K562 (cell line): ENCODE measurements at regions not wholly inside any gene's neighbourhood (a gene's known extent, or its start where the extent isn't known, plus 50 kb on each side); places are given as distances from the start of the nearest gene placed in this dataset.

ENCODE experiments used
- ATAC-seq: fragments of 200-7000 bp; cut with Tn5 transposase; 3 replicates; pipeline ENCODE4 v1.9.1; 2020; ENCODE audit warnings: moderate library complexity
- BruUV-seq: library from RNA; stranded (reverse); fragments of 400-500 nt; replicated peaks from 2 replicates; lab custom pipeline; 2021; lab: Mats Ljungman, UMichigan
- CTCF ChIA-PET: fragments of 300-600 bp; formaldehyde crosslinking; extraction: SDS; loops from one replicate; lab custom pipeline; 2021; ENCODE audit warnings: low intra/inter-chr PET ratio; lab: Yijun Ruan, JAX
- POLR2A ChIA-PET: fragments of 300-600, 350-650 bp; sonication (Branson Sonifier 250); formaldehyde crosslinking; extraction: SDS; loops from one replicate; lab custom pipeline; 2021; ENCODE audit warnings: antibody characterized with exemption, inconsistent platforms; lab: Yijun Ruan, JAX
- DNase-seq, 4 experiments: peaks; one replicate each; pipeline versions ENCODE4 v3.0.0 to v3.0.0-alpha.2; 2011 to 2018; ENCODE audit warnings: low spot score in 3 of 4, mixed read lengths in 3 of 4; ENCODE audit errors: extremely low read depth in 1 of 4
- FAIRE-seq: peaks from 2 replicates; lab custom pipeline; 2011; peaks lifted over from hg19 to GRCh38; lab: Jason Lieb, UNC
- H2AFZ ChIP-seq: 2 replicates; pipeline ENCODE4 v1.6.0; 2011; ENCODE audit warnings: low read depth, low read length, control low read depth, inconsistent platforms
- H3K27ac ChIP-seq: fragments of 200-600 bp; 3 replicates; pipeline ENCODE4 v1.8.0; 2011; ENCODE audit warnings: low read depth, mild to moderate bottlenecking, control low read depth, inconsistent platforms, low read length, moderate library complexity, mixed read lengths; ENCODE audit errors: extremely low read depth
- H3K27me3 ChIP-seq, 2 experiments: fragments of 300-600 bp in 1 of 2; 2 replicates in 1 of 2; 3 replicates in 1 of 2; pipeline versions ENCODE4 v1.6.0 to v1.8.0; 2011; ENCODE audit warnings: inconsistent platforms in 2 of 2, low read length in 2 of 2, mild to moderate bottlenecking in 1 of 2, mixed read lengths in 1 of 2, moderate library complexity in 1 of 2; ENCODE audit not compliant: control insufficient read depth in 2 of 2, insufficient read depth in 2 of 2
- H3K36me3 ChIP-seq: fragments of 300-600 bp; 3 replicates; pipeline ENCODE4 v1.8.0; 2011; ENCODE audit warnings: mild to moderate bottlenecking, low read length, inconsistent platforms; ENCODE audit not compliant: control insufficient read depth, insufficient read depth
- H3K4me1 ChIP-seq, 2 experiments: fragments of 200-600 bp in 1 of 2; replicated peaks in 1 of 2; 2 replicates in 1 of 2; 3 replicates in 1 of 2; pipeline versions ENCODE4 v1.5.1 to v1.8.0; 2011; ENCODE audit warnings: inconsistent platforms in 2 of 2, low read length in 2 of 2, mild to moderate bottlenecking in 1 of 2, mixed read lengths in 1 of 2, moderate library complexity in 1 of 2; ENCODE audit not compliant: control insufficient read depth in 2 of 2, insufficient read depth in 2 of 2
- H3K4me2 ChIP-seq: 2 replicates; pipeline ENCODE4 v1.6.1; 2011; ENCODE audit warnings: low read length, control low read depth, inconsistent platforms, mixed read lengths; ENCODE audit not compliant: insufficient read depth
- H3K4me3 ChIP-seq: fragments of 200-600 bp; sonication (generic), shearing (Covaris generic); 2 replicates; pipeline ENCODE4 v1.5.1; 2016; ENCODE audit warnings: control low read depth, inconsistent platforms
- H3K79me2 ChIP-seq: fragments of 200-600 bp; 3 replicates; pipeline ENCODE4 v1.8.0; 2011; ENCODE audit warnings: low read length, inconsistent platforms; ENCODE audit not compliant: control insufficient read depth, insufficient read depth
- H3K9ac ChIP-seq, 2 experiments: 2 replicates each; pipeline versions ENCODE4 v1.6.0 to v1.6.1; 2011; ENCODE audit warnings: low read depth in 2 of 2, low read length in 2 of 2, control low read depth in 1 of 2, inconsistent platforms in 1 of 2, mild to moderate bottlenecking in 1 of 2, mixed read lengths in 1 of 2; ENCODE audit not compliant: insufficient read depth in 1 of 2
- H3K9me1 ChIP-seq: one replicate; pipeline ENCODE4 v1.6.0; 2011; ENCODE audit warnings: inconsistent platforms, mild to moderate bottlenecking, low read length, moderate library complexity; ENCODE audit not compliant: control insufficient read depth, insufficient read depth
- H3K9me3 ChIP-seq: replicated peaks from 2 replicates; pipeline ENCODE4 v1.5.1; 2011; ENCODE audit warnings: low read depth, low read length, inconsistent platforms; ENCODE audit not compliant: control insufficient read depth, insufficient read depth
- H4K20me1 ChIP-seq: replicated peaks from 2 replicates; pipeline ENCODE4 v1.6.1; 2011; ENCODE audit warnings: low read length, inconsistent platforms, mixed read lengths; ENCODE audit not compliant: control insufficient read depth, insufficient read depth
- BRD4 ChIP-seq: fragments of 200-600 bp; sonication (generic); IDR thresholded peaks from 2 replicates; pipeline ENCODE4 v1.6.1; 2017; ENCODE audit warnings: inconsistent platforms
- IRF2 ChIP-seq: sonication (generic); formaldehyde crosslinking; IDR thresholded peaks from 2 replicates; pipeline ENCODE4 v1.8.1; 2022; ENCODE audit warnings: mild to moderate bottlenecking, missing genetic modification reagents
- KAT2B ChIP-seq: IDR thresholded peaks from one replicate; pipeline ENCODE4 v1.6.1; 2012; ENCODE audit warnings: low read depth, mild to moderate bottlenecking, control low read depth, inconsistent platforms, low read length, moderate library complexity
- MTA2 ChIP-seq: fragments of 450-650 bp; IDR thresholded peaks from 2 replicates; pipeline ENCODE4 v1.6.1; 2016; ENCODE audit warnings: low read depth
- NR2C2 ChIP-seq, 2 experiments: fragments of 200-800 bp in 1 of 2; sonication (Bioruptor generic) in 1 of 2; sonication (generic) in 1 of 2; formaldehyde crosslinking in 1 of 2; IDR thresholded peaks; 2 replicates each; pipeline versions ENCODE4 v1.6.1 to v1.8.0; 2016 to 2022; ENCODE audit warnings: mild to moderate bottlenecking in 1 of 2, missing compliant biosample characterization in 1 of 2, missing genetic modification characterization in 1 of 2, missing genetic modification reagents in 1 of 2
- POLR2A ChIP-seq: fragments of 450-650 bp; conservative IDR thresholded peaks from 2 replicates; pipeline ENCODE4 v1.6.1; 2016
- PTBP1 ChIP-seq: fragments of 200-400 bp; formaldehyde crosslinking; IDR thresholded peaks from 2 replicates; pipeline ENCODE4 v1.6.1; 2017; ENCODE audit warnings: low read depth, low read length
- REST ChIP-seq, 2 experiments: fragments of 450-650 bp; formaldehyde crosslinking in 1 of 2; IDR thresholded peaks; 2 replicates each; pipeline versions ENCODE4 v1.4.0 to v1.6.1; 2014 to 2020; ENCODE audit warnings: mild to moderate bottlenecking in 2 of 2, borderline replicate concordance in 1 of 2, low read depth in 1 of 2
- SMARCB1 ChIP-seq: IDR thresholded peaks from 2 replicates; pipeline ENCODE4 v1.6.1; 2011; ENCODE audit warnings: improper control_type of control experiment, low read depth; ENCODE audit not compliant: insufficient read length
- SNRNP70 ChIP-seq: fragments of 200-400 bp; formaldehyde crosslinking; optimal IDR thresholded peaks from 2 replicates; pipeline ENCODE3; 2017; ENCODE audit warnings: low read depth, low read length
- XRCC5 ChIP-seq: fragments of 200-400 bp; formaldehyde crosslinking; IDR thresholded peaks from 2 replicates; pipeline ENCODE4 v1.6.1; 2017; ENCODE audit warnings: low read depth, mild to moderate bottlenecking, low read length
- ZBTB2 ChIP-seq: fragments of 450-650 bp; IDR thresholded peaks from 2 replicates; pipeline ENCODE4 v1.6.1; 2016; ENCODE audit warnings: antibody characterized with exemption
- ZNF740 ChIP-seq, 3 experiments: fragments of 200-800 bp in 1 of 3; sonication (Bioruptor generic) in 1 of 3; sonication (generic) in 1 of 3; formaldehyde crosslinking in 1 of 3; IDR thresholded peaks; 2 replicates each; pipeline versions ENCODE4 v1.6.1 to v1.8.0; 2016 to 2022; ENCODE audit warnings: mild to moderate bottlenecking in 2 of 3, missing compliant biosample characterization in 2 of 3, missing genetic modification characterization in 2 of 3, missing genetic modification reagents in 1 of 3
- ZZZ3 ChIP-seq: fragments of 450-650 bp; IDR thresholded peaks from 2 replicates; pipeline ENCODE4 v1.6.1; 2016; ENCODE audit warnings: antibody characterized with exemption, mild to moderate bottlenecking, moderate library complexity
- WGBS: fragments of 100-300 bp; shearing (Covaris generic); methylation state at CpG from one replicate; pipeline ENCODE4 v1.1.6; 2016; ENCODE audit warnings: low coverage, mixed read lengths; ENCODE audit not compliant: insufficient coverage; ENCODE audit errors: missing lambda C conversion rate; 5-methylcytosine and 5-hydroxymethylcytosine counted together
- in situ Hi-C: fragments of 300-500 bp; cut with MboI; formaldehyde crosslinking; loops from 4 replicates; pipeline ENCODE4 v1.15.0; 2018; ENCODE audit warnings: inconsistent platforms, mixed read lengths
- intact Hi-C: fragments of 100-400 bp; cut with micrococcal nuclease; formaldehyde crosslinking; loops from 2 replicates; pipeline ENCODE4 v1.14.2; 2022

- DNase-seq: no peak
- ATAC-seq: no peak
- no TSS peak for BruUV-seq
- Histone ChIP-seq H3K79me2 (no peaks in the 10 kb centered on the region), H2AFZ (no peak overlapping the region), H3K36me3 (no peaks in the 10 kb centered on the region), H3K4me1 (no peaks in the 10 kb centered on the region), H4K20me1 (no peaks in the 10 kb centered on the region), H3K9me1 (no peaks in the 10 kb centered on the region), H3K4me2 (no peak overlapping the region), H3K9me3 (no peaks in the 10 kb centered on the region), H3K9ac (no peak overlapping the region), H3K27ac (no peak overlapping the region), H3K4me3 (no peak overlapping the region), H3K27me3 (no peaks in the 10 kb centered on the region)
- FAIRE-seq: no peak
- intact Hi-C loops (no loop called here), in situ Hi-C loops (no loop called here)
- WGBS: 15% methylated on average over 5 of the region's 5 CpGs
- CTCF ChIA-PET: no interaction called here
- POLR2A ChIA-PET: no interaction called here
- TF ChIP-seq MTA2 (no peak), POLR2A (no peak), NR2C2 (CRISPR knock-in tag; IDR thresholded peaks at IDR 0.05) (no peak), NR2C2 (tag; IDR thresholded peaks at IDR 0.05) (no peak), ZZZ3 (no peak), SNRNP70 (no peak), IRF2 (CRISPR knock-in tag) (no peak), XRCC5 (no peak), KAT2B (no peak), REST (IDR thresholded peaks at IDR 0.05; ENCODE audit: borderline replicate concordance) (no peak), REST (CRISPR knock-in tag; IDR thresholded peaks at IDR 0.05; ENCODE audit: low read depth) (no peak), SMARCB1 (no peak), BRD4 (no peak), ZBTB2 (no peak), ZNF740 (CRISPR knock-in tag; IDR thresholded peaks at IDR 0.05) (no peak), ZNF740 (tag; IDR thresholded peaks at IDR 0.05) (no peak), PTBP1 (no peak)
Observed at GRCh38 chr3:106482451-106482850, 613.6 kb upstream of the CBLB start.
